Prostate gland (tissue), 2 donors: ENCODE measurements at regions not wholly inside any gene's neighbourhood (a gene's known extent, or its start where the extent isn't known, plus 50 kb on each side); places are given as distances from the start of the nearest gene placed in this dataset.

Experiments used
- DNase-seq: peaks from one replicate; pipeline ENCODE4 v3.0.0-alpha.2; 2019; ENCODE audit warnings: low spot score
- H3K27ac ChIP-seq, 2 donors: fragments of 200-600 bp; sonication (generic); 2 replicates each; pipeline ENCODE4 v1.5.1; 2017 to 2019
- H3K27me3 ChIP-seq: fragments of 200-600 bp; sonication (generic); replicated peaks from 2 replicates; pipeline ENCODE4 v1.5.1; 2019; ENCODE audit not compliant: insufficient read depth
- H3K36me3 ChIP-seq, 2 donors: fragments of 200-600 bp; sonication (generic); 1 replicate in 1 of 2; 2 replicates in 1 of 2; pipeline versions ENCODE4 v1.5.1 to v1.8.1; 2017 to 2019
- H3K4me1 ChIP-seq: fragments of 200-600 bp; sonication (generic); replicated peaks from 2 replicates; pipeline ENCODE4 v1.5.1; 2019
- H3K4me3 ChIP-seq, 2 donors: fragments of 200-600 bp; sonication (generic); 2 replicates each; pipeline ENCODE4 v1.5.1; 2017 to 2019
- H3K9me3 ChIP-seq: fragments of 200-600 bp; sonication (generic); 2 replicates; pipeline ENCODE4 v1.5.1; 2017
- CTCF ChIP-seq, 4 experiments: fragments of 200-600 bp in 2 of 4; fragments of 450-650 bp in 2 of 4; sonication (generic) in 2 of 4; IDR thresholded peaks; 1 replicate in 3 of 4; 2 replicates in 1 of 4; pipeline ENCODE4 v1.5.1; 2016 to 2019; ENCODE audit warnings: antibody characterized with exemption in 4 of 4, mild to moderate bottlenecking in 2 of 4, moderate library complexity in 2 of 4
- POLR2A ChIP-seq: fragments of 450-650 bp; IDR thresholded peaks from one replicate; pipeline ENCODE4 v1.6.1; 2016; ENCODE audit warnings: antibody characterized with exemption, mild to moderate bottlenecking
- POLR2AphosphoS5 ChIP-seq: sonication (generic); formaldehyde crosslinking; IDR thresholded peaks from one replicate; pipeline ENCODE4 v1.6.1; 2017; ENCODE audit warnings: antibody characterized with exemption
- WGBS: methylation state at CpG from one replicate; pipeline ENCODE4 v1.1.5; 2018; 5-methylcytosine and 5-hydroxymethylcytosine counted together
- intact Hi-C: fragments of 100-400 bp; cut with DNase I; formaldehyde crosslinking; loops from one replicate; pipeline ENCODE4 v1.14.2; 2022

GRCh38 chr7:131231381-131232220, 96.1 kb upstream of the MKLN1 start:
- Histone ChIP-seq H3K27ac (peak overlapping the region in 1 of 2 donors; percentile 10), H3K4me3 (no peak overlapping the region), H3K36me3 (no peaks in the 10 kb centered on the region), H3K9me3 (no peaks in the 10 kb centered on the region), H3K27me3 (no peaks in the 10 kb centered on the region), H3K4me1 (no peaks in the 10 kb centered on the region)
- intact Hi-C loops = no loop called here
- 77% methylated on average over 10 of the region's 10 CpGs for WGBS
- DNase-seq = no peak
- TF ChIP-seq POLR2A (no peak), CTCF (IDR thresholded peaks at IDR 0.05) (no peak), POLR2AphosphoS5 (no peak)

GRCh38 chr7:131232768-131233167, 94.9 kb upstream of the MKLN1 start:
- TF ChIP-seq CTCF (IDR thresholded peaks at IDR 0.05) (no peak), POLR2A (no peak), POLR2AphosphoS5 (no peak)
- no peak for DNase-seq

GRCh38 chr7:131233193-131233592, 94.5 kb upstream of the MKLN1 start:
- 96% methylated on average over 4 of the region's 4 CpGs for WGBS
- intact Hi-C loops = no loop called here
- H3K9me3 ChIP-seq = no peaks in the 10 kb centered on the region

More at GRCh38 chr7:131232768-131233167, 94.9 kb upstream of the MKLN1 start:
- Histone ChIP-seq H3K27ac (no peak overlapping the region), H3K4me1 (no peaks in the 10 kb centered on the region), H3K9me3 (no peaks in the 10 kb centered on the region), H3K36me3 (no peaks in the 10 kb centered on the region), H3K4me3 (no peak overlapping the region), H3K27me3 (no peaks in the 10 kb centered on the region)
- WGBS = 94% methylated on average over 9 of the region's 9 CpGs
- intact Hi-C loops = no loop called here

GRCh38 chr7:131234719-131235488, 92.8 kb upstream of the MKLN1 start:
- no peaks in the 10 kb centered on the region for H3K4me1 ChIP-seq
- 68% methylated on average over 8 of the region's 8 CpGs for WGBS
- DNase-seq = no peak
- no peaks in the 10 kb centered on the region for H3K27me3 ChIP-seq
- no peak overlapping the region for H3K4me3 ChIP-seq
- no peaks in the 10 kb centered on the region for H3K36me3 ChIP-seq
- H3K9me3 ChIP-seq = no peaks in the 10 kb centered on the region
- no peak overlapping the region for H3K27ac ChIP-seq
- TF ChIP-seq POLR2A = no peak
- TF ChIP-seq POLR2AphosphoS5 = no peak
- TF ChIP-seq CTCF (IDR thresholded peaks at IDR 0.05) = no peak
- intact Hi-C loops = no loop called here

More at GRCh38 chr7:131233193-131233592, 94.5 kb upstream of the MKLN1 start:
- H3K4me1 ChIP-seq = no peaks in the 10 kb centered on the region
- H3K27me3 ChIP-seq = no peaks in the 10 kb centered on the region
- H3K27ac ChIP-seq = no peak overlapping the region
- TF ChIP-seq POLR2A (no peak), POLR2AphosphoS5 (no peak), CTCF (IDR thresholded peaks at IDR 0.05) (no peak)
- no peaks in the 10 kb centered on the region for H3K36me3 ChIP-seq
- H3K4me3 ChIP-seq = no peak overlapping the region
- no peak for DNase-seq
